ENCODE measurements at regions not wholly inside any gene's neighbourhood (a gene's known extent, or its start where the extent isn't known, plus 50 kb on each side); places are given as distances from the start of the nearest gene placed in this dataset.
A peak's percentile ranks its signal among the peaks of the same experiment; 100 is the strongest.

DNA sequence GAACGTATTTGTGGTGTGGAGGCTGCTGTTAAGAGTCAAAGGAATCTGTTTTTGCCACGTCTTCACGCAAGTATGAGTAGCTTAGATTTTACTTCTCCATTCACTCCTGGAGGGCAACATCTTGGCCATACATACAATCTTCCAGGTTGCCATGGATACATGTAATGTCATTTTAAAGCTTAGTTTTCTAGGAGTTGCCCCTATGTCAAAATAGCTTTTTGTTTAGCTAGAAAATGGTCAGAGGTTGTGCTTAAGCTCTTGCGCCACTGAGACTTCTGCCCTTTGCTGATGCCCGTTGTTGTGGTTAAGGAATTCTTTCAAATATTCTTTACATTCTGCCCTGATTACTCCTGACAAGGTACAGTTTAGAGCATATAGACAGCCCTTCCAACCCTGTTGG, 245.4 kb upstream of the TFPI start:
- DNase-seq (no peak), ATAC-seq (no peak)
- TF ChIP-seq, protein P1, sequence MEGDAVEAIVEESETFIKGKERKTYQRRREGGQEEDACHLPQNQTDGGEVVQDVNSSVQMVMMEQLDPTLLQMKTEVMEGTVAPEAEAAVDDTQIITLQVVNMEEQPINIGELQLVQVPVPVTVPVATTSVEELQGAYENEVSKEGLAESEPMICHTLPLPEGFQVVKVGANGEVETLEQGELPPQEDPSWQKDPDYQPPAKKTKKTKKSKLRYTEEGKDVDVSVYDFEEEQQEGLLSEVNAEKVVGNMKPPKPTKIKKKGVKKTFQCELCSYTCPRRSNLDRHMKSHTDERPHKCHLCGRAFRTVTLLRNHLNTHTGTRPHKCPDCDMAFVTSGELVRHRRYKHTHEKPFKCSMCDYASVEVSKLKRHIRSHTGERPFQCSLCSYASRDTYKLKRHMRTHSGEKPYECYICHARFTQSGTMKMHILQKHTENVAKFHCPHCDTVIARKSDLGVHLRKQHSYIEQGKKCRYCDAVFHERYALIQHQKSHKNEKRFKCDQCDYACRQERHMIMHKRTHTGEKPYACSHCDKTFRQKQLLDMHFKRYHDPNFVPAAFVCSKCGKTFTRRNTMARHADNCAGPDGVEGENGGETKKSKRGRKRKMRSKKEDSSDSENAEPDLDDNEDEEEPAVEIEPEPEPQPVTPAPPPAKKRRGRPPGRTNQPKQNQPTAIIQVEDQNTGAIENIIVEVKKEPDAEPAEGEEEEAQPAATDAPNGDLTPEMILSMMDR (IDR thresholded peaks at IDR 0.05), result no peak
- no peak for TF ChIP-seq POLR2A (IDR thresholded peaks at IDR 0.05)
- Histone ChIP-seq H3K27ac (no peak overlapping the region), H3K4me3 (no peak overlapping the region), H3K27me3 (no peaks in the 10 kb centered on the region), H3K4me1 (no peaks in the 10 kb centered on the region), H3K36me3 (replicated peaks in 1 of 2; ENCODE audit: insufficient read depth in 1 of 2, low read depth in 2 of 2) (no peaks in the 10 kb centered on the region), H3K9me3 (no peaks in the 10 kb centered on the region)
- intact Hi-C loops (cut with DNase I), result no loop called here
- 86 to 91% methylated on average over 5 of the region's 5 CpGs for WGBS, 2 donors

DNA sequence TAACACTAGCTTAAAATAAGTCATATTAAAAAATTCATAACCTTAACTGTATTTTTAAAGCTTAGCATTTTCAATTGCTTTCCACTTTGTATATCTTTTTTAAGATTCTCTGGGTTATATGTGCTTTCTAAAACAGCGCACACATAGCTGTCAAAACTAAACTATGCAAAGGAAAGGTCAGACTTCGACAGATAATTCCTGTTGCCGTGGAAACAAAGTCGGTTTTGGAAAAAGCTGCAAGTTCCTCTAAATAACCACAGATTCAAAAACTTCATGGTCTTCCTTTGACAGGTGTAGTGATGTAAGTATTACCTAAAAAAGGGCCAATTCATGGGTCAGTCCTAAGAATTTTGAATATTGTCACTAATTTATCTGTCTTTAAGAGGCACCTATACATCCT, 249.6 kb upstream of the TFPI start:
- no peak for ATAC-seq
- Histone ChIP-seq H3K27me3 (no peaks in the 10 kb centered on the region), H3K4me3 (no peak overlapping the region), H3K4me1 (no peaks in the 10 kb centered on the region), H3K36me3 (replicated peaks in 1 of 2; ENCODE audit: insufficient read depth in 1 of 2, low read depth in 2 of 2) (no peaks in the 10 kb centered on the region), H3K27ac (no peak overlapping the region), H3K9me3 (no peaks in the 10 kb centered on the region)
- intact Hi-C loops (cut with DNase I), result no loop called here
- WGBS, 2 donors, result 67 to 71% methylated on average over 4 of the region's 4 CpGs
- DNase-seq, result no peak
- TF ChIP-seq POLR2A (IDR thresholded peaks at IDR 0.05), result no peak
- TF ChIP-seq, protein P1 (IDR thresholded peaks at IDR 0.05), result no peak

DNA sequence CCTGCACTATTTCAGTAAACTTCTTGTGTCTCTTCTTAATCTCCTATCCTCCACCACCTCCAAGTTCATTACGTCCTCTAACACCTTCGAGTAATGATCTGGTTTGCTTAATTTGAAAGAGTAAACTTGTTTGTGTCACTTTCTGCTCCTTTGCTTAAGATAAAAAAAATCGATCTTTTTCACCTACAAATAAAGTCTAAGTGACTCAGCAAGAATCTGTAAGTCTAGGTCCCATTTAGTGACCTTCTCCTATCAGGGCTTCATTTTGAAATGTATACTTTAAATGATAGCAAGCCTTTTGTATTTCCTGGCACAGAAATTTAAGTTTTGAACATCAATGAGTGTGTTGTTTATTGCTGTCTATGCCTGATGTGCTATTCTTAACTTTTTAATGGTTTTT, 260.9 kb upstream of the TFPI start:
- DNase-seq (no peak), ATAC-seq (peak; percentile 78)
- H3K9me3 ChIP-seq, result no peaks in the 10 kb centered on the region
- no peaks in the 10 kb centered on the region for H3K36me3 ChIP-seq (replicated peaks in 1 of 2; ENCODE audit: insufficient read depth in 1 of 2, low read depth in 2 of 2)
- no peak overlapping the region for H3K4me3 ChIP-seq
- H3K27me3 ChIP-seq, result no peaks in the 10 kb centered on the region
- H3K27ac ChIP-seq, result no peak overlapping the region
- intact Hi-C loops (cut with DNase I), result no loop called here
- TF ChIP-seq POLR2A (IDR thresholded peaks at IDR 0.05), result no peak
- TF ChIP-seq, protein P1 (IDR thresholded peaks at IDR 0.05), result no peak
- no peaks in the 10 kb centered on the region for H3K4me1 ChIP-seq
- WGBS, 2 donors, result 21 to 22% methylated on average over 3 of the region's 3 CpGs

DNA sequence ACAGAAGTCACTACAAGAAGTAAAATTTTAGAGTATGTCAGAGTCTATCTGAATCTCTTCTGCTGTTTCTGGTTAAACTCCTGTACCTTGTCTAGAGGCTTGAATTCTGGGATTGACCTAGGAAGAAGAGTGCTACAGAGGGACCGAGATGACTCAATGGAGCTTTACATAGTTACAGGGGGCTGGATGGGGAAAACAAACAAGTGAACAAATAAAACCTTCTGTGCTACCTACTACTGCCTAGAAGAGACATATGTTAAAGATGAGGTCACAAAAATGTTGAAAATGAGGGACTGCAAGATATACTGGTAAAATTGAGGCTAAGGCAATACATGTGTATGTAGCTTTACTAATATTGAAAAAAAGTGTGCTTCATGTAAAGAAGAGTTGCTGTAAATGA, 265.4 kb upstream of the TFPI start:
- no peak overlapping the region for H3K4me3 ChIP-seq
- no peaks in the 10 kb centered on the region for H3K9me3 ChIP-seq
- WGBS, 2 donors, result 86 to 88% methylated on average over 1 of the region's 1 CpG
- DNase-seq (no peak), ATAC-seq (no peak)
- H3K27ac ChIP-seq, result no peak overlapping the region
- no peaks in the 10 kb centered on the region for H3K27me3 ChIP-seq
- intact Hi-C loops (cut with DNase I), result no loop called here
- no peaks in the 10 kb centered on the region for H3K36me3 ChIP-seq (replicated peaks in 1 of 2; ENCODE audit: insufficient read depth in 1 of 2, low read depth in 2 of 2)
- H3K4me1 ChIP-seq, result no peaks in the 10 kb centered on the region
- TF ChIP-seq, protein P1 (IDR thresholded peaks at IDR 0.05), result no peak
- TF ChIP-seq POLR2A (IDR thresholded peaks at IDR 0.05), result no peak

DNA sequence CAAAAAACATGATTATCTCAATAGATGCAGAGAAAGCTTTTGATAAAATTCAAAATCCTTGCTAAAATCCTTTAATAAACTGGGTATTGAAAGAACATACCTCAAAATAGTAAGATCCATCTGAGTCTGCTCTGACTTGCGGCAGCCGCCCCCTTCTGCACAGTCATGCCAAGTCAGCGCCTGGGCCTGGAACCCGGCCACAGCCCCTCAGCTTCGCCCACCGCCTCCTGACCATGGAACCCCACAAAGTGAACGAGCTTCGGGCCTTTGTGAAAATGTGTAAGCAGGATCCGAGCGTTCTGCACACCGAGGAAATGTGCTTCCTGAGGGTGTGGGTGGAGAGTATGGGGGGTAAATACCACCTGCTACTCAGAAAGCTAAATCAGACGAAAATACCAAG, 270.9 kb upstream of the TFPI start:
- Histone ChIP-seq H3K4me1 (no peaks in the 10 kb centered on the region), H3K36me3 (replicated peaks in 1 of 2; ENCODE audit: insufficient read depth in 1 of 2, low read depth in 2 of 2) (no peaks in the 10 kb centered on the region), H3K27ac (no peak overlapping the region), H3K27me3 (no peaks in the 10 kb centered on the region), H3K9me3 (no peaks in the 10 kb centered on the region), H3K4me3 (no peak overlapping the region)
- DNase-seq (no peak), ATAC-seq (no peak)
- 96% methylated on average over 12 of the region's 12 CpGs for WGBS, 2 donors
- TF ChIP-seq, protein P1 (IDR thresholded peaks at IDR 0.05), result no peak
- TF ChIP-seq POLR2A (IDR thresholded peaks at IDR 0.05), result no peak
- intact Hi-C loops (cut with DNase I), result no loop called here

Measured in body of pancreas (tissue), 4 donors.